HG02943 (cell line): ENCODE measurements at regions not wholly inside any gene's neighbourhood (a gene's known extent, or its start where the extent isn't known, plus 50 kb on each side); places are given as distances from the start of the nearest gene placed in this dataset.
"Not testable (repeated sequence)": the region's sequence is repeated elsewhere in the genome, so short reads cannot be mapped to it uniquely, and the experiment has no call there.

ENCODE experiments used
- ATAC-seq: cut with Tn5 transposase; IDR thresholded peaks from one replicate; pipeline ENCODE4 v1.9.1; 2021; ENCODE audit warnings: mild to moderate bottlenecking, low read depth, moderate library complexity; ENCODE audit not compliant: unreplicated experiment

GRCh38 chr9:118677936-118678653, 691.1 kb downstream of the BRINP1 start:
- not testable (repeated sequence) for ATAC-seq

- no peak for ATAC-seq
These were observed 682.3 kb downstream of the BRINP1 start for GRCh38 chr9:118686959-118687358.

- ATAC-seq, result no peak
These were observed 680.0 kb downstream of the BRINP1 start for GRCh38 chr9:118689280-118689679.

- no peak for ATAC-seq
These were observed 676.6 kb downstream of the BRINP1 start for GRCh38 chr9:118692613-118693012.

- no peak for ATAC-seq
These were observed 675.6 kb downstream of the BRINP1 start for GRCh38 chr9:118693645-118694044.

- not testable (repeated sequence) for ATAC-seq
These were observed 674.0 kb downstream of the BRINP1 start for GRCh38 chr9:118695249-118695648.

- ATAC-seq, result no peak
These were observed 667.2 kb downstream of the BRINP1 start for GRCh38 chr9:118701985-118702384.

- no peak for ATAC-seq
These were observed 657.4 kb downstream of the BRINP1 start for GRCh38 chr9:118711843-118712242.

- no peak for ATAC-seq
These were observed 648.0 kb downstream of the BRINP1 start for GRCh38 chr9:118721276-118721675.

- ATAC-seq, result no peak
These were observed 647.3 kb downstream of the BRINP1 start for GRCh38 chr9:118721923-118722322.

GRCh38 chr9:118729981-118730380, 639.3 kb downstream of the BRINP1 start:
- ATAC-seq, result no peak

GRCh38 chr9:118732998-118733397, 636.2 kb downstream of the BRINP1 start:
- ATAC-seq, result no peak

GRCh38 chr9:118734696-118735095, 634.5 kb downstream of the BRINP1 start:
- ATAC-seq, result no peak

- ATAC-seq, result no peak
These were observed 632.8 kb downstream of the BRINP1 start for GRCh38 chr9:118736406-118736805.

- ATAC-seq, result no peak
These were observed 618.0 kb downstream of the BRINP1 start for GRCh38 chr9:118751077-118751847.

- ATAC-seq, result no peak
These were observed 617.4 kb downstream of the BRINP1 start for GRCh38 chr9:118751848-118752223.

- no peak for ATAC-seq
These were observed 608.0 kb downstream of the BRINP1 start for GRCh38 chr9:118761016-118761790.

- no peak for ATAC-seq
These were observed 601.7 kb downstream of the BRINP1 start for GRCh38 chr9:118767571-118767970.

GRCh38 chr9:118782790-118783463, 586.3 kb downstream of the BRINP1 start:
- ATAC-seq, result no peak

- no peak for ATAC-seq
These were observed 585.2 kb downstream of the BRINP1 start for GRCh38 chr9:118784033-118784432.

GRCh38 chr9:118785456-118785855, 583.8 kb downstream of the BRINP1 start:
- ATAC-seq, result no peak
